Sigmoid colon (tissue), 6 donors: ENCODE measurements at regions not wholly inside any gene's neighbourhood (a gene's known extent, or its start where the extent isn't known, plus 50 kb on each side); places are given as distances from the start of the nearest gene placed in this dataset.

Experiments
- DNase-seq: peaks from one replicate; pipeline ENCODE4 v3.0.0-alpha.2; 2019
- H3K27ac ChIP-seq, 4 donors: fragments of 200-600 bp; sonication (generic); one replicate each; pipeline ENCODE4 v1.5.1; 2016 to 2019; ENCODE audit warnings: mild to moderate bottlenecking in 1 of 4
- H3K27me3 ChIP-seq, 3 donors: fragments of 200-600 bp; sonication (generic); one replicate each; pipeline ENCODE4 v1.5.1; 2019; ENCODE audit warnings: mild to moderate bottlenecking in 1 of 3
- H3K36me3 ChIP-seq, 4 donors: fragments of 200-600 bp; sonication (generic); one replicate each; pipeline ENCODE4 v1.5.1; 2016 to 2019
- H3K4me1 ChIP-seq, 4 donors: fragments of 200-600 bp; sonication (generic); one replicate each; pipeline ENCODE4 v1.5.1; 2017 to 2019
- H3K4me3 ChIP-seq, 4 donors: fragments of 200-600 bp; sonication (generic); one replicate each; pipeline ENCODE4 v1.5.1; 2017 to 2019; ENCODE audit warnings: mild to moderate bottlenecking in 2 of 4, moderate library complexity in 1 of 4
- H3K9me3 ChIP-seq, 4 donors: fragments of 200-600 bp in 3 of 4; sonication (generic) in 3 of 4; one replicate each; pipeline versions ENCODE4 v1.5.1 to v1.6.1; 2013 to 2019
- EP300 ChIP-seq, 4 donors: sonication (generic); formaldehyde crosslinking; IDR thresholded peaks; one replicate each; pipeline ENCODE4 v1.6.1; 2017; ENCODE audit warnings: antibody characterized with exemption in 4 of 4
- POLR2A ChIP-seq, 2 donors: fragments of 450-650 bp; IDR thresholded peaks; one replicate each; pipeline ENCODE4 v1.6.1; 2016; ENCODE audit warnings: antibody characterized with exemption in 2 of 2, mild to moderate bottlenecking in 2 of 2, moderate library complexity in 2 of 2
- POLR2AphosphoS5 ChIP-seq, 4 donors: sonication (generic); formaldehyde crosslinking; IDR thresholded peaks; one replicate each; pipeline ENCODE4 v1.6.1; 2017; ENCODE audit warnings: antibody characterized with exemption in 4 of 4
- WGBS, 2 donors: extraction: QIAGEN DNeasy Blood & Tissue Kit; methylation state at CpG; one replicate each; pipeline ENCODE4 v1.1.7; 2013; 5-methylcytosine and 5-hydroxymethylcytosine counted together
- intact Hi-C: fragments of 100-400 bp; cut with DNase I; formaldehyde crosslinking; loops from one replicate; pipeline ENCODE4 v1.15.1; 2023
- TF ChIP-seq, protein P1 (sequence below), 4 experiments: fragments of 450-650 bp in 3 of 4; fragments of 200-600 bp in 1 of 4; IDR thresholded peaks; one replicate each; pipeline ENCODE4 v1.5.1; 2016 to 2019; ENCODE audit warnings: antibody characterized with exemption in 4 of 4, mild to moderate bottlenecking in 3 of 4, moderate library complexity in 2 of 4
- donor health status: healthy with polysubstance abuse.
- donor health status: healthy.

DNA sequence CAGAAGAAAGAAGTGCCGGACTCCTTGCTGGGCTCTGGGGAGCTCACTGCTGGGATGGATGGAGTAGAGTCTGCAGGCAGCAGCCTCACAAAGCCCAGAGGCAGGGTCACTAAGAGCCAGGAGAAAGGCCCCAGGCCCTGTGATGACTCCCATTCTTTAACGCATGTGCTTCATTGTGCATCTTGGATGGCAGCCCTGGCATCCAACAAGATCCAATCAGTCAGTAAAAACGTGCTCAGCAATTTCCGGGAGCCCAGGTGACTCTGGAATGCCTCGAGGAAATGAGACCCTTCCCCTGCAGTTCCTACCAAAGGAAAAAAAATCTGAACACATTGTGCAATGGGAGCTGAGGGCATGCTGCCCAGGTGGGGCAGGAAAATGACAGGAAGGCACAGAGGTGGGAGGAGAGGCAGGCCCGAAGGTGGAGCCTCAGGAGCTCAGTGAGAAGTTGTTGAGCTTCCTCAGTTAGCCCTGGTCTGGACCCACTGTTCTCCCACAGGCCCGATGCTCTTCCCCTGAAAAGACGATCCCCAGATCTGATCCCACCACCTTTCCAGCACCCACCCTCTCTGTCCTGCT, 60.7 kb upstream of the TMEM72 start:
- Histone ChIP-seq H3K4me3 (no peak overlapping the region), H3K27ac (no peak overlapping the region), H3K27me3 (no peaks in the 10 kb centered on the region), H3K9me3 (no peaks in the 10 kb centered on the region), H3K4me1 (no peaks in the 10 kb centered on the region), H3K36me3 (no peaks in the 10 kb centered on the region)
- no peak for DNase-seq
- no peak for TF ChIP-seq POLR2A (IDR thresholded peaks at IDR 0.05)
- no peak for TF ChIP-seq EP300 (IDR thresholded peaks at IDR 0.05)
- TF ChIP-seq, protein P1, sequence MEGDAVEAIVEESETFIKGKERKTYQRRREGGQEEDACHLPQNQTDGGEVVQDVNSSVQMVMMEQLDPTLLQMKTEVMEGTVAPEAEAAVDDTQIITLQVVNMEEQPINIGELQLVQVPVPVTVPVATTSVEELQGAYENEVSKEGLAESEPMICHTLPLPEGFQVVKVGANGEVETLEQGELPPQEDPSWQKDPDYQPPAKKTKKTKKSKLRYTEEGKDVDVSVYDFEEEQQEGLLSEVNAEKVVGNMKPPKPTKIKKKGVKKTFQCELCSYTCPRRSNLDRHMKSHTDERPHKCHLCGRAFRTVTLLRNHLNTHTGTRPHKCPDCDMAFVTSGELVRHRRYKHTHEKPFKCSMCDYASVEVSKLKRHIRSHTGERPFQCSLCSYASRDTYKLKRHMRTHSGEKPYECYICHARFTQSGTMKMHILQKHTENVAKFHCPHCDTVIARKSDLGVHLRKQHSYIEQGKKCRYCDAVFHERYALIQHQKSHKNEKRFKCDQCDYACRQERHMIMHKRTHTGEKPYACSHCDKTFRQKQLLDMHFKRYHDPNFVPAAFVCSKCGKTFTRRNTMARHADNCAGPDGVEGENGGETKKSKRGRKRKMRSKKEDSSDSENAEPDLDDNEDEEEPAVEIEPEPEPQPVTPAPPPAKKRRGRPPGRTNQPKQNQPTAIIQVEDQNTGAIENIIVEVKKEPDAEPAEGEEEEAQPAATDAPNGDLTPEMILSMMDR (IDR thresholded peaks at IDR 0.05): no peak
- no peak for TF ChIP-seq POLR2AphosphoS5 (IDR thresholded peaks at IDR 0.05)
- intact Hi-C loops: loop anchor here (10.0 kb wide), 1 partner anchor 106 kb away; no protein-coding TSS in a partner anchor
- WGBS, 2 donors: 83% methylated on average over 8 of the region's 8 CpGs

DNA sequence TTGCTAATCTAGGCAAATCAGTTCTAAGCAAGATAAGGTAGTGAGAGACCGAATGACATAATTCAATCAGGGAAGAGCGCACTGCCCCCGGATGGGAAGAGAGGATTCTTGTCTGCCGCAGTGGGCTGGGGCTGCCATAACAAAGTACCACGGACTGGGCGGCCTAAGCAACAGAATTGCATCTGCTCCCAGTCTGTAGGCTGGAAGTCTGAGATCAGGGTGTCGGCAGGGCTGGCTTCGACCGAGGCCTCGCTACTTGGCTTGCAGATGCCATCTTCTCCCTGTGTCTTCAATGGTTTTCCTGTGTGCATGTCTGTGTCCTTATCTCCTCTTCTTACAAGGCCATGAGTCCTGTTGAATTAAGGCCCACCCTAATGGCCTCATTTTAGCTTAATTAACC, 59.7 kb upstream of the TMEM72 start:
- WGBS, 2 donors: 94 to 98% methylated on average over 10 of the region's 10 CpGs
- no peak for TF ChIP-seq EP300 (IDR thresholded peaks at IDR 0.05)
- H3K9me3 ChIP-seq: no peaks in the 10 kb centered on the region
- no peaks in the 10 kb centered on the region for H3K36me3 ChIP-seq
- H3K4me3 ChIP-seq: no peak overlapping the region
- DNase-seq: no peak
- no peaks in the 10 kb centered on the region for H3K4me1 ChIP-seq
- intact Hi-C loops: loop anchor here (10.0 kb wide), 1 partner anchor 107 kb away; no protein-coding TSS in a partner anchor
- no peak overlapping the region for H3K27ac ChIP-seq
- H3K27me3 ChIP-seq: no peaks in the 10 kb centered on the region

DNA sequence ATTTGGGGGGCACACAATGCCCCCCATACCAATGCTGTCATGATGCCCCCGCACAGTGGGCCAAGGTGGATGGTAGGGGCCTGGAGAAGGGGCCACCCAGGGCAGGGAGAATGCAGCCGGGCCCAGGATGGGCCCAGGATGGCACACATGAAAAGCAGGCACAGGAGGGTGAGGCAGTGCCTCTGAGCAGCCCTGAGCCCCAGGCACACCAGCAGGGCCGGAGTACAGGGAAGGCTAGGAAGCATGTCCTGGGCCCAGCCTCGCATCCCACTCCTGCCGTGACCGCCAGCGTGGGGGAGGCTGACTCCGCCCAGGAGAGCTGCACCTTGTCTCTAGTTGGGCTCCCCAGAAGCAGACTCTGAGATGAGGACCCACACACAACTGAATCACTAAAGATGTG, 59.3 kb upstream of the TMEM72 start:
- intact Hi-C loops: loop anchor here (10.0 kb wide), 1 partner anchor 107 kb away; no protein-coding TSS in a partner anchor
- H3K27ac ChIP-seq: no peak overlapping the region
- no peak for TF ChIP-seq EP300 (IDR thresholded peaks at IDR 0.05)
- no peak for TF ChIP-seq POLR2AphosphoS5 (IDR thresholded peaks at IDR 0.05)
- H3K4me3 ChIP-seq: no peak overlapping the region
- H3K9me3 ChIP-seq: no peaks in the 10 kb centered on the region
- no peaks in the 10 kb centered on the region for H3K4me1 ChIP-seq
- WGBS, 2 donors: 88 to 94% methylated on average over 8 of the region's 8 CpGs
- DNase-seq: no peak
- H3K27me3 ChIP-seq: no peaks in the 10 kb centered on the region
- no peaks in the 10 kb centered on the region for H3K36me3 ChIP-seq

DNA sequence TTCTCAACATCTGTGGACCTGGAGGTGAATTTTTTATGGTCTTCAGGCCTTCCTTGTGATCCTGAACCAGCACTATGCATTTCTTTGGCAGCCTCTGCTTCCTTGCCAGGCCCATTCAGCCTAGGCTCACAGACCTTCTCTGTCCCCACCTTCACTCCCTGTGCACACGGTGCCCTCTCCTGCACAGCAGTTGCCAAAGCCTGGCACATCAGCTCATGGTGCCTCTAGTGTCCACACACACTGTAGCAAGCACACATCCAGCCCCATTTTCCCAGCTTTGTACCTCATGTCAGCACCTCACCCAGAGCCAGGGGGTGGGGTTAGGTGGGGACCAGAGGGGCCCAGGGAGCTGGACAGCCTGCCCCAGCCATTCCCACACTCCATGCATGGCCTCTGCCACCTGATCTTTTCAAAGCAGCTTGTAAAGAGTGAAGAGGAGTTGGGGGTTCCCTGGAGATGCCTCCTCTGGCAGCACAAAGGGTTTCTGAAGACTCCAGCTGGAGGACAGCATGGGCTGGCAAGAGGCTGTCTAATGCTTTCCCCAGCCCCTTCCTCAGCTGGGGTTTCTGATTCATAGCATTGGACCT, 57.9 kb upstream of the TMEM72 start:
- 6 to 54% methylated on average over 1 of the region's 1 CpG for WGBS, 2 donors
- H3K4me1 ChIP-seq: no peaks in the 10 kb centered on the region
- intact Hi-C loops: loop anchor here (10.0 kb wide), 1 partner anchor 108 kb away; no protein-coding TSS in a partner anchor
- TF ChIP-seq POLR2AphosphoS5 (IDR thresholded peaks at IDR 0.05) (no peak), POLR2A (IDR thresholded peaks at IDR 0.05) (no peak), EP300 (IDR thresholded peaks at IDR 0.05) (no peak)
- TF ChIP-seq, protein P1 (IDR thresholded peaks at IDR 0.05): no peak
- H3K27ac ChIP-seq: no peak overlapping the region
- H3K36me3 ChIP-seq: no peaks in the 10 kb centered on the region
- H3K9me3 ChIP-seq: no peaks in the 10 kb centered on the region
- no peak overlapping the region for H3K4me3 ChIP-seq
- H3K27me3 ChIP-seq: no peaks in the 10 kb centered on the region
- DNase-seq: no peak

DNA sequence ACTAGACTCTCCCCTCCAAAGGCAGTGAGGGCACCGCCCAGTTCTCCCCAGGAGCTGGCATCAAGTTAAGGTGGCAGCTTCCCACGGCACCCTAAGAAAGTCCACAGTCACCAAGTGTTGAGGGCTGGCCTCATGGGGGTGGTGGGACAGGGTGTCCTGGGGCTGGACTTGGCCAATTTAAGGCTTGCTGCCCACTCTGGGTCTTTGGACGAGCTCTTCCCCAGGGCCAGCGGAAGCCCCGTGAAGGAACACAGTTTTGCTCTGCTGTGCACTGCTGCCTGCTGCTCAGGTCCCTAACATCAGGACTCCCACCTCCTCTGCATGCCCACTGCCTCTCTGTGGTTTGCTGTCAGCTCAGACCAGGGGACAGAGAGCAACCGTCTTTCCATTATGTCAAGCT, 57.3 kb upstream of the TMEM72 start:
- no peak overlapping the region for H3K27ac ChIP-seq
- no peak overlapping the region for H3K4me3 ChIP-seq
- DNase-seq: no peak
- H3K4me1 ChIP-seq: no peaks in the 10 kb centered on the region
- WGBS, 2 donors: 89 to 91% methylated on average over 6 of the region's 6 CpGs
- TF ChIP-seq POLR2A (IDR thresholded peaks at IDR 0.05) (no peak), POLR2AphosphoS5 (IDR thresholded peaks at IDR 0.05) (no peak), EP300 (IDR thresholded peaks at IDR 0.05) (no peak)
- TF ChIP-seq, protein P1 (IDR thresholded peaks at IDR 0.05): no peak
- H3K36me3 ChIP-seq: no peaks in the 10 kb centered on the region
- H3K9me3 ChIP-seq: no peaks in the 10 kb centered on the region
- H3K27me3 ChIP-seq: no peaks in the 10 kb centered on the region
- intact Hi-C loops: loop anchor here (10.0 kb wide), 1 partner anchor 109 kb away; no protein-coding TSS in a partner anchor
